GM21423 (cell line): ENCODE measurements at regions not wholly inside any gene's neighbourhood (a gene's known extent, or its start where the extent isn't known, plus 50 kb on each side); places are given as distances from the start of the nearest gene placed in this dataset.
"Not testable (repeated sequence)": the region's sequence is repeated elsewhere in the genome, so short reads cannot be mapped to it uniquely, and the experiment has no call there.

Source experiments
- ATAC-seq: cut with Tn5 transposase; IDR thresholded peaks from one replicate; pipeline ENCODE4 v1.9.1; 2021; ENCODE audit warnings: mild to moderate bottlenecking, moderate library complexity; ENCODE audit not compliant: unreplicated experiment

- ATAC-seq = not testable (repeated sequence)
Observed at GRCh38 chr14:30413184-30413583, 145.8 kb upstream of the G2E3 start.

GRCh38 chr14:30417121-30417520, 141.8 kb upstream of the G2E3 start:
- no peak for ATAC-seq

GRCh38 chr14:30417999-30418398, 141.0 kb upstream of the G2E3 start:
- ATAC-seq = no peak

GRCh38 chr14:30419037-30419436, 139.9 kb upstream of the G2E3 start:
- no peak for ATAC-seq

- ATAC-seq = no peak
Observed at GRCh38 chr14:30420515-30420914, 138.4 kb upstream of the G2E3 start.

- ATAC-seq = no peak
Observed at GRCh38 chr14:30426463-30426862, 132.5 kb upstream of the G2E3 start.

- ATAC-seq = no peak
Observed at GRCh38 chr14:30427401-30427800, 131.6 kb upstream of the G2E3 start.

- ATAC-seq = no peak
Observed at GRCh38 chr14:30427846-30428245, 131.1 kb upstream of the G2E3 start.

- ATAC-seq = no peak
Observed at GRCh38 chr14:30431552-30431951, 127.4 kb upstream of the G2E3 start.

- no peak for ATAC-seq
Observed at GRCh38 chr14:30440961-30441360, 118.0 kb upstream of the G2E3 start.

- ATAC-seq = no peak
Observed at GRCh38 chr14:30443368-30444007, 115.5 kb upstream of the G2E3 start.

GRCh38 chr14:30444451-30444850, 114.5 kb upstream of the G2E3 start:
- no peak for ATAC-seq

GRCh38 chr14:30445011-30445793, 113.8 kb upstream of the G2E3 start:
- no peak for ATAC-seq

GRCh38 chr14:30445852-30446251, 113.1 kb upstream of the G2E3 start:
- no peak for ATAC-seq

GRCh38 chr14:30450631-30451545, 108.1 kb upstream of the G2E3 start:
- no peak for ATAC-seq

GRCh38 chr14:30456296-30456695, 102.7 kb upstream of the G2E3 start:
- ATAC-seq = no peak

- no peak for ATAC-seq
Observed at GRCh38 chr14:30462358-30462757, 96.6 kb upstream of the G2E3 start.

- ATAC-seq = no peak
Observed at GRCh38 chr14:30464481-30464880, 94.5 kb upstream of the G2E3 start.

- no peak for ATAC-seq
Observed at GRCh38 chr14:30468354-30468753, 90.6 kb upstream of the G2E3 start.

- no peak for ATAC-seq
Observed at GRCh38 chr14:30471980-30472379, 87.0 kb upstream of the G2E3 start.
